Heart right ventricle (tissue), 16 donors: ENCODE measurements at regions not wholly inside any gene's neighbourhood (a gene's known extent, or its start where the extent isn't known, plus 50 kb on each side); places are given as distances from the start of the nearest gene placed in this dataset.

Source experiments
- ATAC-seq, 8 donors: fragments of 200-7000 bp; cut with Tn5 transposase; one replicate each; pipeline ENCODE4 v1.9.1; 2020; ENCODE audit warnings: mild to moderate bottlenecking in 8 of 8, moderate library complexity in 8 of 8, moderate number of reproducible peaks in 1 of 8
- DNase-seq, 2 donors: peaks; one replicate each; pipeline ENCODE4 v3.0.0-alpha.2; 2020
- H3K27ac ChIP-seq, 10 donors: fragments of 200-600 bp; sonication (generic) in 2 of 10; one replicate each; pipeline versions ENCODE4 v1.5.0 to v1.8.0; 2020 to 2022; ENCODE audit warnings: mild to moderate bottlenecking in 3 of 10
- H3K27me3 ChIP-seq, 7 donors: fragments of 200-600 bp; one replicate each; pipeline ENCODE4 v1.8.0; 2021 to 2022; ENCODE audit warnings: mild to moderate bottlenecking in 2 of 7
- H3K36me3 ChIP-seq, 9 donors: fragments of 200-600 bp; sonication (generic) in 1 of 9; one replicate each; pipeline versions ENCODE4 v1.5.0 to v1.8.0; 2020 to 2022; ENCODE audit warnings: mild to moderate bottlenecking in 2 of 9
- H3K4me1 ChIP-seq, 9 donors: fragments of 200-600 bp; sonication (generic) in 1 of 9; one replicate each; pipeline versions ENCODE4 v1.5.0 to v1.8.0; 2020 to 2022; ENCODE audit warnings: mild to moderate bottlenecking in 4 of 9
- H3K4me3 ChIP-seq, 10 donors: fragments of 200-600 bp; sonication (generic) in 2 of 10; one replicate each; pipeline versions ENCODE4 v1.5.0 to v1.8.0; 2020 to 2022; ENCODE audit warnings: mild to moderate bottlenecking in 7 of 10, moderate library complexity in 2 of 10
- H3K9me3 ChIP-seq, 11 donors: fragments of 200-600 bp in 10 of 11; sonication (generic) in 2 of 11; one replicate each; pipeline versions ENCODE4 v1.5.0 to v1.8.0; 2013 to 2022; ENCODE audit warnings: mild to moderate bottlenecking in 2 of 11, control low read depth in 1 of 11, moderate library complexity in 1 of 11
- WGBS, 2 donors: extraction: QIAGEN DNeasy Blood & Tissue Kit; methylation state at CpG; one replicate each; pipeline ENCODE4 v1.1.7; 2013; ENCODE audit warnings: inconsistent platforms in 1 of 2; 5-methylcytosine and 5-hydroxymethylcytosine counted together
- intact Hi-C, 10 donors: fragments of 100-400 bp; cut with DNase I; formaldehyde crosslinking; loops; one replicate each; pipeline versions ENCODE4 v1.11.1 to v1.14.2; 2022
- TF ChIP-seq, protein P1 (sequence below), 9 donors: fragments of 200-600 bp; sonication (generic) in 2 of 9; IDR thresholded peaks; one replicate each; pipeline versions ENCODE4 v1.5.0 to v1.8.0; 2021 to 2022; ENCODE audit warnings: antibody characterized with exemption in 9 of 9, mild to moderate bottlenecking in 5 of 9, moderate library complexity in 1 of 9
- donor health status: Arrhythmogenic right ventricular cardiomyopathy.
- donor health status: ischemic (EF 13 %, LVEDD 7.1; RV severe dilation, severe dysfunction).
- donor health status: healthy with polysubstance abuse.
- donor health status: DM: no; HTN: yes; CAD: no.
- donor health status: DM: no; HTN: no; CAD: no.
- donor health status: ischemic (EF 25% LVEDD 6.9; RV normal size, moderate dysfunction).
- donor health status: ischemic (EF 25% LVEDD 5.7; RV mildly dilated, moderate dysfunction).
- donor health status: healthy.
- donor health status: DM: yes; HTN: yes; CAD: no.
- donor health status: Ischemic cardiomyopathy.
- donor health status: ischemic (EF 35%, LVEDD 5.7; RV mildly dilated, moderate dysfunction).
- donor health status: nonischemic (EF 11% LVEDD 7.7; RV severe dilation, severe dysfunction).
- donor health status: DM: yes; HTN: yes; CAD: no.
- donor health status: PGD.
- donor health status: ischemic (EF 29% LVEDD 5.4; RV normal size, mild dysfunction).
- donor health status: nonischemic (EF 23%, LVEDD 6.1; RV moderate dilation, normal function).

DNA sequence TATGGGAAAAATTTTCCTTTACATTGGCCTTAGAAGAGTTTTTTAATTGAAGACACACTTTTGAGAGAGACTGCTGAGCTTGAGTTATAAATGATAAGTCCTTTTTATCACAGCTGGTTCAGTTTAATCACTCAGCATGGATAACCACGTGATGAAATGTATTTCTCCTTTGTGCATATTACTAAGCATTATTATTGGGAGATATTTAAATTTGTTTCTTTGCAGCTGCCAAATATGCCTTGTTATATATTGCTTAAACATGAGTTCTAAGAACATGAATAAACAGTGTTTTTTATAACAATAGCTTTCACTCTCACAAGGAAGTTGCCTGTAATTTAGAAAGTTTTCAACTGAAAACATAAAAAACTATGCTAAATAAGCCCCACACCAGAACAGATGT lies 293.5 kb upstream of the LRFN5 start:
- no peak for DNase-seq
- no peak for ATAC-seq
- no peaks in the 10 kb centered on the region for H3K4me1 ChIP-seq
- TF ChIP-seq, protein P1, sequence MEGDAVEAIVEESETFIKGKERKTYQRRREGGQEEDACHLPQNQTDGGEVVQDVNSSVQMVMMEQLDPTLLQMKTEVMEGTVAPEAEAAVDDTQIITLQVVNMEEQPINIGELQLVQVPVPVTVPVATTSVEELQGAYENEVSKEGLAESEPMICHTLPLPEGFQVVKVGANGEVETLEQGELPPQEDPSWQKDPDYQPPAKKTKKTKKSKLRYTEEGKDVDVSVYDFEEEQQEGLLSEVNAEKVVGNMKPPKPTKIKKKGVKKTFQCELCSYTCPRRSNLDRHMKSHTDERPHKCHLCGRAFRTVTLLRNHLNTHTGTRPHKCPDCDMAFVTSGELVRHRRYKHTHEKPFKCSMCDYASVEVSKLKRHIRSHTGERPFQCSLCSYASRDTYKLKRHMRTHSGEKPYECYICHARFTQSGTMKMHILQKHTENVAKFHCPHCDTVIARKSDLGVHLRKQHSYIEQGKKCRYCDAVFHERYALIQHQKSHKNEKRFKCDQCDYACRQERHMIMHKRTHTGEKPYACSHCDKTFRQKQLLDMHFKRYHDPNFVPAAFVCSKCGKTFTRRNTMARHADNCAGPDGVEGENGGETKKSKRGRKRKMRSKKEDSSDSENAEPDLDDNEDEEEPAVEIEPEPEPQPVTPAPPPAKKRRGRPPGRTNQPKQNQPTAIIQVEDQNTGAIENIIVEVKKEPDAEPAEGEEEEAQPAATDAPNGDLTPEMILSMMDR (IDR thresholded peaks at IDR 0.05) = no peak
- no peak overlapping the region for H3K4me3 ChIP-seq
- H3K27ac ChIP-seq = no peak overlapping the region
- H3K9me3 ChIP-seq = peaks cover 0 to 8% (median 0%) of the 10 kb centered on the region in 11 donors
- H3K27me3 ChIP-seq = no peaks in the 10 kb centered on the region
- intact Hi-C loops = no loop called here
- no peaks in the 10 kb centered on the region for H3K36me3 ChIP-seq
- 26 to 34% methylated on average over 1 of the region's 1 CpG for WGBS, 2 donors

DNA sequence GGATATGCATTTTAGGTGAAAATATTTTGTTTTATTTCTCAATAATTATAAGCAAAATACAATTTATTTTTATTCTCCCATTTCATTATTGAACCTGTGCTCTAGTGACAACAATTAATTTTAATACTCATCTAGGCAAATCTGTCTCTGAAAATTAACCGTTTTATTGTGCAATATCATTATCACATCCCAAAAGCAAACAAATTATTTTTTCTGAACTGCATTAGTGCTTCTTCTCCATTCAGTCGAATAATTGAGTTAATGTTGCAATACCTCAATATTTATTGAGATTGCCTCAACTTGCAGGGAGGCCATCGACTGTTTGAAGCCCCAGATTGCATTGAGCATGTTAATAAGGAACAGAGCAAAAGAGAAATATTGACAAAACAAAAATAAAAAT lies 303.2 kb upstream of the LRFN5 start:
- WGBS, 2 donors = 69 to 75% methylated on average over 3 of the region's 3 CpGs
- ATAC-seq (no peak), DNase-seq (no peak)
- no peaks in the 10 kb centered on the region for H3K36me3 ChIP-seq
- H3K27ac ChIP-seq = no peak overlapping the region
- H3K9me3 ChIP-seq = peaks cover 0 to 4% (median 0%) of the 10 kb centered on the region in 11 donors
- intact Hi-C loops = no loop called here
- H3K4me3 ChIP-seq = no peak overlapping the region
- no peaks in the 10 kb centered on the region for H3K4me1 ChIP-seq
- H3K27me3 ChIP-seq = no peaks in the 10 kb centered on the region
- TF ChIP-seq, protein P1 (IDR thresholded peaks at IDR 0.05) = no peak

DNA sequence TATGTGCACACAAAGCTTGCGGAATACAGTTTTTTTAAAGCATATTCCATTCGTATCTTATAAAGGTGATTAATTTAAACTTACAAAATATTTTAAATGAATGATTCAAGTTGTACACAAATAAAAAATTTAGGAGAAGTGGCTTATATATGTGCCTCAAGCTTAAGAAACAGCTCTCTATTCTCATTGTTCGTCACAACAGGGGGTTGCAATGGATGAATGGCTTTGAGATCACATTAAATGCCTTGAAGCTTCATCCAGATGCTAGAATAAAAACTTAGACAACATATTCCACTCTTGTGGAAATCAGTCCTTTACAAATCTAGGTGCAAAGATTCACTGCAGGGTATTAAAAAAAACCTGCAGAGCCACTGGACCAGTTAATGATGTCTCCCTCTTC lies 303.9 kb upstream of the LRFN5 start:
- no peaks in the 10 kb centered on the region for H3K27me3 ChIP-seq
- no peak overlapping the region for H3K4me3 ChIP-seq
- DNase-seq (no peak), ATAC-seq (no peak)
- peaks cover 0 to 4% (median 0%) of the 10 kb centered on the region in 11 donors for H3K9me3 ChIP-seq
- no peak overlapping the region for H3K27ac ChIP-seq
- TF ChIP-seq, protein P1 (IDR thresholded peaks at IDR 0.05) = no peak
- H3K4me1 ChIP-seq = no peaks in the 10 kb centered on the region
- no peaks in the 10 kb centered on the region for H3K36me3 ChIP-seq
- intact Hi-C loops = no loop called here
- 88 to 89% methylated on average over 3 of the region's 3 CpGs for WGBS, 2 donors

DNA sequence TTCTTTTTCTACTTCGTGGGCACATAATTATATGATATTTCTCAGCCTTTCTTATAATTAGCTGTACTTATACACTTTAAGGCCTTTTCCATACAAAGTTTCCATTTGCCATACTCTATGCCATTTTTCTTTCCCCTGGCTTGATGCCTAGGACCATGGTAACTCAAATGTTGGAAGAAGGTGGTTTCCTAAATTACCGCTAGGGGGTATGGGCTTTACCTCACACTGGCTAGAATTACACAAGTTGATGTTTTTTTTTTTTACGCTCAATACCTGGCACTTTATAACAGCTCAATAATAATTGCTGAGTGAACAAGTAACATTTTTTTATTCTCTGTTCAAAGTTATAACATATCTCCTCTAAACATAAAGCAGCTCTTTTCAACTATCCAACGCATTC lies 306.8 kb upstream of the LRFN5 start:
- Histone ChIP-seq H3K27ac (no peak overlapping the region), H3K4me1 (no peaks in the 10 kb centered on the region), H3K4me3 (no peak overlapping the region), H3K9me3 (peaks cover 0 to 4% (median 0%) of the 10 kb centered on the region in 11 donors), H3K27me3 (no peaks in the 10 kb centered on the region), H3K36me3 (no peaks in the 10 kb centered on the region)
- 70 to 74% methylated on average over 4 of the region's 4 CpGs for WGBS, 2 donors
- intact Hi-C loops = no loop called here
- DNase-seq = no peak
- ATAC-seq = no peak
- TF ChIP-seq, protein P1 (IDR thresholded peaks at IDR 0.05) = no peak

DNA sequence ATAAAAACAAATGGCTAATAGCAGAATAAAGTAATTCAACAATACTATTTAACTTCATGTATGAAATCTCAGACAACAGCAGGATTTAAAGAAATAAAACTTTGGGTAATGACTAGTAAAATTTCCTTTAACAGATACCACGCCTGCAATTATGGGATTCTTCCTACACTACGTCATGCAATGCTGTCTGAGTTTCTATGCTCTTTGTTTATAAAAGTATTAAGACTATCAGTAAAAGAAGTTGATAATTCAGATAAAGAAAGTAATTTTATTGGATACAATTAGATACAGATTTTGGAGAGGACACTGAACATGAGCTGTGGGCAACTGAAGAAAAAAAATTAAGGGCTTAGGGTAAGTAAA lies 308.4 kb upstream of the LRFN5 start:
- H3K4me1 ChIP-seq = no peaks in the 10 kb centered on the region
- H3K4me3 ChIP-seq = no peak overlapping the region
- ATAC-seq (no peak), DNase-seq (no peak)
- H3K27me3 ChIP-seq = no peaks in the 10 kb centered on the region
- no peak overlapping the region for H3K27ac ChIP-seq
- TF ChIP-seq, protein P1 (IDR thresholded peaks at IDR 0.05) = no peak
- WGBS, 2 donors = 62 to 70% methylated on average over 2 of the region's 2 CpGs
- no peaks in the 10 kb centered on the region for H3K36me3 ChIP-seq
- peaks cover 0 to 4% (median 0%) of the 10 kb centered on the region in 11 donors for H3K9me3 ChIP-seq
- intact Hi-C loops = no loop called here
